HG03565 (cell line): ENCODE measurements at regions not wholly inside any gene's neighbourhood (a gene's known extent, or its start where the extent isn't known, plus 50 kb on each side); places are given as distances from the start of the nearest gene placed in this dataset.

ENCODE experiments used
- ATAC-seq: cut with Tn5 transposase; IDR thresholded peaks from one replicate; pipeline ENCODE4 v1.9.1; 2021; ENCODE audit warnings: mild to moderate bottlenecking, moderate library complexity; ENCODE audit not compliant: unreplicated experiment

DNA sequence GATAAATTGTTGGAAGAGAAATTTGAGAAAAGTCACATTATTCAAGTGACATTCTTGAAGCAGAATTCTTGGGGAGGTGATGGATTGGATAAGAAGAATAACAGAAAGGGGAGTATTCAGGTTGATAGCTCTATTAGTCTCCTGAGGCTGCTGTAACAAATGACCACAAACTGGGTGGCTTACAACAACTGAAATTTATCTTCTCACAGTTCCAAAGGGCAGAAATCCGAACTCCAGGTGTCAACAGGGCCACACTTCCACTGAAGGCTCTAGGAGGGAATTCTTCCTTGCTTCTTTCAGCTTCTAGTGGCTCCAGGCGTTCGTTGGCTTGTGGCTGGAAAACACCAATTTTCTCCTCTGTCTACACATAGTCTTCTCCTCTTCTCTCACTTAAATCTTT lies 99.8 kb downstream of the TES start:
- ATAC-seq: no peak

DNA sequence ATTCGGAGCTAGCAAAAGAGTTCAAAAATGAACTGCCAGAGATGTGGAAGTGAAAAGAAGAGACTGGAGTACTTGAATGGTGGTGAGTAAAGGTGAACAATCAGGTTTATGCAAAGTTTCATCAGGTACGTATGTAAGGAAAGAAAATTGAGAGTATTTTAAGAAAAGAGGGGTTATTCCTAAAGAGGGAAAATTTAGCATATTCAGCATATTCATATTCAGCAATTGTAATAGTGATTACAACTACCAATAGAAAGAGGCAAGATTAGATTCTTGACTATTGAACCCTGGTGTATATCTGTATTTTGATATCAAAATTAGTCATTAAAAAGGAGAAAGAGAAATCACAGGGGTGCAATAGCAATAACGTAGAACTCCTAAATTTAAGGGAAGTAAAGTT lies 100.9 kb downstream of the TES start:
- ATAC-seq: no peak

DNA sequence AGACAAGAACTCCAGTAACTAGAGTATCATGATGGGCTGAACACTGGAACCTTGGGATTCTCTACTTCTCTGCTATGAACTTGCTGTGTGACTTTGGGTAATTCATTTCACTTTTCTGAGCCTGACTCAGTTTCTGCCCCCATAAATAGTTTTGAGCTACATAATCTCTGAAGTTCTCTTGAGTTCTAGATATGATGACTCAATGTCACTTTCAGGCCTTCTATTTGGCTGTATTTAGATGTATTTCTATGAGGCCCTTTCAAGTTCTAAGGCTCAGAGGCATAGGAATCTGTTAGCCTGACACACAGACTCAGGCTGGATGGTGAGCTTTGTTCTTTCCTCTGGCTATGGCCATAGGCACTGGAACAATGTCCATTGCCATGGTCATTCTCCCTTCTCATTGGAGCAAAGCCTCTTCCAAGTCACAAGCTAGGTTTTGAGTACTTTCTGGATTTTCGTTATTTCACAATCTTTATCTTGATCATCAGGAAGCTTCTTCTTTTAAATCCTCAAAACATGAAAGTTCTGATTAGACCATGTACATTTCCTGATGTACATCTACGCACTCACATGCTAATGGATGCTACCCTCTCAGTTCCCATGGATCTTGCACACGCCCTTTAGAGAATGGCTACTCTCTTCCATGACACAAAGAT lies 101.6 kb downstream of the TES start:
- ATAC-seq: no peak

- no peak for ATAC-seq
These were observed 105.0 kb downstream of the TES start for GRCh38 chr7:116315293-116315692.

- peak; percentile 27 for ATAC-seq
These were observed 105.5 kb downstream of the TES start for GRCh38 chr7:116315803-116316202.

GRCh38 chr7:116316838-116317628 lies 106.7 kb downstream of the TES start:
- peak; percentile 83 for ATAC-seq

DNA sequence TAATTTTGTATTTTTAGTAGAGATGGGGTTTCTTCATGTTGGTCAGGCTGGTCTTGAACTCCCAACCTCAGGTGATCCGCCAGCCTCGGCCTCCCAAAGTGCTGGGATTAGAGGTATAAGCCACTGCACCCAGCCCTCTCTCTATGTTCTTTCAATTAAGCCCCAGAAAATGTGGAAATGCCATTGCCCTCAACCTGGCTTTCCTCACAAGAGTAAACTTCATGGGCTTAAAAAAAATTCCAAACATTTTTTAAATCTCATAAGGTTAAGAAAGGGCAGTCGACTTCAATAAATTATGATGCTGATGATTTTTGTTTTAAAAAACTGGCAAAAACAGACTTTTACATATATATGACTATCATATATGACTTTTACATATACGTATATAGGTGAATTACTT lies 107.6 kb downstream of the TES start:
- no peak for ATAC-seq

- ATAC-seq: no peak
These were observed 112.2 kb downstream of the TES start for GRCh38 chr7:116322541-116322940.

GRCh38 chr7:116324582-116324981 lies 114.2 kb downstream of the TES start:
- ATAC-seq: no peak

GRCh38 chr7:116325517-116325916 lies 115.2 kb downstream of the TES start:
- ATAC-seq: no peak

DNA sequence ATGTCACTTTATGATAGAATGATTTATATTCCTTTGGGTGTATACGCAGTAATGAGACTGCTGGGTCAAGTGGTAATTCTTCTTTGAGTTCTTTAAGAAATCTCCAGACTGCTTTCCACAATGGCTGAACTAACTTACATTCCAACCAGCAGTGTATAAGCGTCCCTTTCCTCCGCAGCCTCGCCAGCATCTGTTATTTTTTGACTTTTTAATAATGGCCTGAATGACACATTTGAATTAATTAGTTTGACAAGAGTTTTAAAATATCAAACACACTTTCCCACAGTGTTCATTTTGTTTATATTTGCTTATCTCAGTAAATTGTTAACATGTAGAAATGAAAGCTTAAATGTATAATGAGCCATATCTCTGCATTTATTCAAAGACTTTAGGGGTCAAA lies 116.8 kb downstream of the TES start:
- no peak for ATAC-seq

DNA sequence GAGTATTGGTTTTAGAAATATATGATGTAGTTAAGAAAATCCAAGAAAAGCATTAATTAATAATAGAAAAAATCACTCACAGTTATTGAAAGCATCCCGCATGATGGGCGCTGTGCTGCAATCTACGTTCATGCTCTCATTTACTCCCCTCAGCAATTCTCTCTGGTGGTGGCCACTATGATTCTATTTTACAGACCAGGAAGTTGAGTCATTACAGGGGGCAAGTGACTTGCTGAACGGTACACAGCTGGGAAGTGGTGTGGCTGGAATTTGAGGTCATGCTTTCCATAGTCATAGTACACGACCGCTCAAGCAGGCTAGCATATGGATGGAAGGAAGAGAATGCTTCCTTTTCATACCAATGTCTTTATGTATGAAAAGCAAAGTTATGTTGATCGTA lies 117.4 kb downstream of the TES start:
- ATAC-seq: no peak

DNA sequence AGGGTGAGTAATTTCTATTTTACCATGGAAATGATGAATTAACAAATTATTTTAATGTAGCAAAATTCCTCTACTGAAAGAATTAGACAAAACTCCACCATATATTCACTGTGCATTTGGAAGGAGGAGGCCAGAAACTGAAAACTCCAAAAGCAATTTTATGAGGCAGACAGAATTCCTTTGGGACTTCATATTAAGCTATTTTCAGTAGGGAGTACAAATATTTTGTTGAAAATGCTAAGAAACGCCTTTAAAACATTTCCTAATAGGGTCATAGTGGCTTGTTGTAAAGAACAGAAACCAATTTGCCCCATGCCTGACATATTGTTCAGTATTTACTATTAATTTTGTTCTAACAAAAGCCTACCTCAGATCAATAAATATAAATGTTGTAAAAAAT lies 117.8 kb downstream of the TES start:
- ATAC-seq: no peak

DNA sequence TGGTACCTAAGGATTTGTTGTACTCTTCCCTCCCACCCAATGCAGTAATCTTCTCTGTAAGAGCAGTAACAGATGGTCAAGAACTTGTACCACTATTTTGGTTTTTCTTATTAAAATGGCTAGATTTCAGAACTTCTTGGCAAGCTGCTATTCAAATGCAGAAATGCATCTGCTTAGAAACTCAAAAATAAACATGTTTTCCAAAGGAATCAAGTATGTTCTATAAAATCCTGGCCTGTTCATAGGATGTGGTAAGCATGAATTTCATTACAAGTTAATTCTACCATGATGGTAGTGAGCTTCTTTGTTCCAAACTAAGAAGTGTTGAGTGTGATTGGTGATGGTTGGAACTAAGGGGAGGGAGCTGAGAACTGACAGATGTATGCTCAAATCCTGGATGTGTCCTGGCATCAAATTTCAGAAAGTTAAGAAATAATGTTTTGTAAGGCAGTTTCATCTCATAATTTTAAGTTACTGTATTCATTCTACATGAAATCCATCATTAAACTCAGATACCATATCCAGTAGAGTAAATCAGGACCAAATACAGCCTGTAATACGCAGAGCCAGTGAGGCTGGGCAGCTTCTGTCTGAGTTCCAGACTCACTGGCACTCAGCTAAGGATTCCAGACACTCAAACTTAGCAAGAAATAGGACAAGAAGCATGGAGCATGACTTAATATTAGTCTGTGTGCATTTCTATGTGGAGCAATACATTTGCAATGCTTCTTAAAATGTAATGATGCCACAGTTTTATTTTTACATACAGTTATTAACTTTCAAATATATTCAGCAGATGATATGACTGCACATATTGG lies 119.6 kb downstream of the TES start:
- ATAC-seq: no peak

DNA sequence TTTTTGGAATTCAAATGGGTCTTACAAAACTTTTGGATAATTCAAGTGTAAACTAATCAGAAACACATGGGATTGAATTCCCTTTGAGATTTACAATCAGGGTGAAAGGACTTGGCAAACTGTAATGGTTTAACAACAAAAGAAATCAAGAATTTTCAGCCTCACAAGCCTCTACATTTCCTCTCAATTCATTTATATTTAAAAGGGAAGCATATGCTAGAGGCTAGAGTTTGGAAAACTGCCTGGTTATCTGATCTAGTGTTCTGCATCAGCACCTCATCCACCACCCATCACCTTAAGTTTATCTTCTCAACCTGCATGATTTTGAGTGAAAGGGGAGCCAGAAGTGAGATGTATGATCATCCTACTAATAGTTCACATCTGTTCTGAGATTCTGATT lies 120.7 kb downstream of the TES start:
- ATAC-seq: no peak

- no peak for ATAC-seq
These were observed 122.4 kb downstream of the TES start for GRCh38 chr7:116332766-116333165.

DNA sequence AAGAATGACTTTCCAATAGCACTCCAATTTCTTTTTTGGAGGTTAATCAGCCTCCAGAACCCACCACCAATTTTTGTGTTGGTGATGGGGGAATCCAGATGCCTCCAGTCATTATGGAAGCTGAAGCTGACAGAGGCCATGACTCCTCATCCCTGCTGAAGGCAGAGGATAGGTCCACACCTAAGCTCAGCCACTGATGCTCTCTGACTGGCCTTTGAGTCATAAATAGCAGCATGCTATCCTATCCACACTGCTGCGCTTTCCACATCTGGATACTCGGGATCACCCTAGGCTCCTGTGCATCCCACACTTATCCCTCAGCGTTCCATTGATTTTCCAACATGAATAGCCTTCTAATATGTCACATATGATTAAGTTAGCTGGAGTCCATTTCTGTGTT lies 124.2 kb downstream of the TES start:
- ATAC-seq: no peak

GRCh38 chr7:116337018-116337417 lies 126.7 kb downstream of the TES start:
- ATAC-seq: no peak

GRCh38 chr7:116337800-116338199 lies 127.5 kb downstream of the TES start:
- no peak for ATAC-seq

- no peak for ATAC-seq
These were observed 129.2 kb downstream of the TES start for GRCh38 chr7:116339564-116339963.

GRCh38 chr7:116340201-116340847 lies 130.0 kb downstream of the TES start:
- ATAC-seq: no peak
